ENCODE measurements at regions not wholly inside any gene's neighbourhood (a gene's known extent, or its start where the extent isn't known, plus 50 kb on each side); places are given as distances from the start of the nearest gene placed in this dataset.

DNA sequence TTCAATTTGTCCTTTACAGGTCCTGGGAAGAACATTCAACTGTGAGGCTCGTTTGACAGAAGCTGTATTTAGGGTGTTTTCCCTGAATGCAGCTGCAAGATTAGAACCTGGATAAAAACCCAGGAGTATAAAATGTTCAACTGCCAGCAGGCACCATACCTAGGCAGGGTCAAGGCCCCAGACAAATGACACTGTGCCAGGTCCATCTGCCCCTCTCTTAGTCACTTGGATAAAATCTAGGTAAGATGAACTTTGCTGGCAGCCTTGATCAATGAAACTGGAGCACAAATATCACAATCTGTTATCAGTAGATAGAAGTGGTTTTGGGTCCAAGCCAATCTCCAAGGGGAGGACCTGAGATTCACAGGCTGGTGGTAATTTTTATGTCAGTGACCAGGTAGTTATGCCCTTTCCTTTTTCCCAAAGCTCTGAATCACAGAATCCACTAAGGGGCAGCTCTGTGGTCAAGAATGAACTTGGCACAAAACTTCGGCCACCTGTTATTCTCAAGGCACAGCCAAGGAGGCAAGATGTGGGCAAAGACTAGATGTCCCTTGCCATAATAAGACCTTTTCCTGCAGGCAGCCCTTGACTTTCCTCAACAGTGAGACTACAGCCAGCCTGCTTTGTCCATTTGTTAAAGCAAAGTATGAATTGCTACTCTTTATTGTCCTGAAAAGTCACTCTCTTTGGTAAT is 501.0 kb downstream of the PPARGC1A start:
- intact Hi-C loops (cut with DNase I): no loop called here
- H3K27me3 ChIP-seq: no peaks in the 10 kb centered on the region
- TF ChIP-seq, protein P1, sequence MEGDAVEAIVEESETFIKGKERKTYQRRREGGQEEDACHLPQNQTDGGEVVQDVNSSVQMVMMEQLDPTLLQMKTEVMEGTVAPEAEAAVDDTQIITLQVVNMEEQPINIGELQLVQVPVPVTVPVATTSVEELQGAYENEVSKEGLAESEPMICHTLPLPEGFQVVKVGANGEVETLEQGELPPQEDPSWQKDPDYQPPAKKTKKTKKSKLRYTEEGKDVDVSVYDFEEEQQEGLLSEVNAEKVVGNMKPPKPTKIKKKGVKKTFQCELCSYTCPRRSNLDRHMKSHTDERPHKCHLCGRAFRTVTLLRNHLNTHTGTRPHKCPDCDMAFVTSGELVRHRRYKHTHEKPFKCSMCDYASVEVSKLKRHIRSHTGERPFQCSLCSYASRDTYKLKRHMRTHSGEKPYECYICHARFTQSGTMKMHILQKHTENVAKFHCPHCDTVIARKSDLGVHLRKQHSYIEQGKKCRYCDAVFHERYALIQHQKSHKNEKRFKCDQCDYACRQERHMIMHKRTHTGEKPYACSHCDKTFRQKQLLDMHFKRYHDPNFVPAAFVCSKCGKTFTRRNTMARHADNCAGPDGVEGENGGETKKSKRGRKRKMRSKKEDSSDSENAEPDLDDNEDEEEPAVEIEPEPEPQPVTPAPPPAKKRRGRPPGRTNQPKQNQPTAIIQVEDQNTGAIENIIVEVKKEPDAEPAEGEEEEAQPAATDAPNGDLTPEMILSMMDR (IDR thresholded peaks at IDR 0.05): no peak
- H3K36me3 ChIP-seq: no peaks in the 10 kb centered on the region
- peaks cover 0 to 7% of the 10 kb centered on the region in 2 donors for H3K9me3 ChIP-seq
- H3K4me1 ChIP-seq: no peaks in the 10 kb centered on the region
- no peak overlapping the region for H3K4me3 ChIP-seq
- DNase-seq: no peak
- H3K27ac ChIP-seq: no peak overlapping the region
- no peak for ATAC-seq

DNA sequence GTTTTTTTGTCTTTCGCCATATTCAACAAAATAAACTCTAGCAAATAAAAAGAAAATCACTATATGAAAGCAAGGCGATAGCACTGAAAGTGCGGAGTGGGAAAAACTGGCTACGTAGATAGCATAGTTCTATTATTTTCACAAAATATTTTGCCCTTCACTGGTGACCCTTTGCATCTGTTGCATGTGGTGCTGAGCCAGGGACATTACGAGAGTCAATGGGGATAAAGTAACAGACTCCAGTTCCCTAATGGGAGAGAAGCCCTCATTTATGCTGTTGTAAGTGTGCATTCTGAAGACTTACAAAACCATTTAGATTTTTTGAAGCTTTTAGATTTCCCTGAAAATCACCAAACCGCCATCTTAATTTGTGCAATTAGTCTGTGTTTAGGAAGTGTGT is 501.6 kb downstream of the PPARGC1A start:
- TF ChIP-seq, protein P1 (IDR thresholded peaks at IDR 0.05): no peak
- peaks cover 0 to 2% of the 10 kb centered on the region in 2 donors for H3K9me3 ChIP-seq
- H3K36me3 ChIP-seq: no peaks in the 10 kb centered on the region
- ATAC-seq (no peak), DNase-seq (peak in 1 of 4 donors; percentile 47)
- H3K4me1 ChIP-seq: no peaks in the 10 kb centered on the region
- intact Hi-C loops (cut with DNase I): no loop called here
- no peaks in the 10 kb centered on the region for H3K27me3 ChIP-seq
- no peak overlapping the region for H3K4me3 ChIP-seq
- no peak overlapping the region for H3K27ac ChIP-seq

DNA sequence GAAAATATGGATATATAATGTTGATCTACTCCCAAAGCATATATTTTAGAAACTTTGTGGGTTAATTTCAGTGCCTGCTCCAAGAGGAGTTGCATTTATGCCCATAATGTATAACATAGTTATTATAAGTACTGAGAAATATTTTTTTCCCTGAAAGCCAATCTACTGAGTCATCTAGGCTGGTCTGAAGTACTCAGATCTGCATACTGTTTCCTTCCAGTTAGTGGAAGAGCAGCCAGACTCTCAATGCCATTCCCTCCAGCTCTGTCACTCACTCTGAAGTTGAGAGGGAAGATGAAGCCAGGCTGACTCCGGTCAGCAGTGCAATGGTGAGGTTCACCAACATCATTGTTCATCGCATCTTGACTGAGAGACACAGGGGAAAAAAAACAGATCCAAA is 505.1 kb downstream of the PPARGC1A start:
- no peaks in the 10 kb centered on the region for H3K36me3 ChIP-seq
- no peak overlapping the region for H3K4me3 ChIP-seq
- peak; percentile 69 for ATAC-seq
- H3K4me1 ChIP-seq: no peaks in the 10 kb centered on the region
- intact Hi-C loops (cut with DNase I): no loop called here
- H3K9me3 ChIP-seq: no peaks in the 10 kb centered on the region
- TF ChIP-seq, protein P1 (IDR thresholded peaks at IDR 0.05): no peak
- DNase-seq: no peak
- H3K27me3 ChIP-seq: no peaks in the 10 kb centered on the region
- no peak overlapping the region for H3K27ac ChIP-seq

DNA sequence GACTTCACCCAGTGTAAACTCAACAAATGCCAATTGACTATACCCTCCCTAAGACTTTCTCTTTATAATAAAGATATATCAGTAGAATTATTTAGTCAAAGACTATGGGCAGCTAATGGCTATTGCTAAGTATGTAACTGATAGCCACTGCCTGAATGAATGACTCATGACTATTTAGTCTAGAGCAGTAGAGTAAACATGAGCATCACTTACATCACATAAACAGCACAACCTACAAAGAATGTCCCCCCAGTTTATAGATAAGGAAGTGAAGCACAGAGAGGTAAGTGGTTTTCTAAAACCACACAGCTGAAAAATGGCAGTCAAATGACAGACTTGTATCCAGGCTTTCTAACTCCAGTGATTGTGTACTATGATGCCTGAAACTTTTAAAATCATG is 507.0 kb downstream of the PPARGC1A start:
- Histone ChIP-seq H3K9me3 (peaks cover 0 to 7% of the 10 kb centered on the region in 2 donors), H3K27me3 (no peaks in the 10 kb centered on the region), H3K4me1 (no peaks in the 10 kb centered on the region), H3K36me3 (no peaks in the 10 kb centered on the region), H3K4me3 (no peak overlapping the region), H3K27ac (no peak overlapping the region)
- intact Hi-C loops (cut with DNase I): no loop called here
- TF ChIP-seq, protein P1 (IDR thresholded peaks at IDR 0.05): no peak
- ATAC-seq (no peak), DNase-seq (no peak)

DNA sequence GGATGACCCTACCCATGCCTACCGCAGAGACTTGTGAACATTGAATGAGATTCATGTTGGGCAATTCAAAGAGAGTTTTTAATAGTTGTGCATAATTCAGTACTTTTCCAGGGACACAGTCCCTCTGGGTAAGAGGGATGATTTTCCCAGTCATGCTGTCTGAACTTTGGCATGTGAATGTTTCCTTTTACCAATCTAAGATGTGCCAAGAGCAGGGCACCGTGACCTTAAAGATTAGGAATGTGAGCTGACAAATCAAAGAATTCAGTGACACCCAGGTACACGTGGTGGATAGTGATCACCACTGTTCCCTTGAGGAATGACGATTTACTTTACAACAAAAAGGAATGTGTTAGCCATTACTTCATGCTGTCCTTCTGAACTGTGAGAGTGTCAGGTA is 515.6 kb downstream of the PPARGC1A start:
- peak; percentile 6 for ATAC-seq
- Histone ChIP-seq H3K36me3 (no peaks in the 10 kb centered on the region), H3K4me1 (no peaks in the 10 kb centered on the region), H3K9me3 (peaks cover 0 to 6% of the 10 kb centered on the region in 2 donors), H3K4me3 (no peak overlapping the region), H3K27me3 (no peaks in the 10 kb centered on the region), H3K27ac (peak overlapping the region; percentile 6 to 47)
- intact Hi-C loops (cut with DNase I): no loop called here
- TF ChIP-seq, protein P1 (IDR thresholded peaks at IDR 0.05): no peak
- no peak for DNase-seq
